ENCODE measurements at regions not wholly inside any gene's neighbourhood (a gene's known extent, or its start where the extent isn't known, plus 50 kb on each side); places are given as distances from the start of the nearest gene placed in this dataset.

GRCh38 chr13:87779426-87779825 lies 108.3 kb downstream of the SLITRK5 start:
- BruUV-seq (replicated peaks): no TSS peak
- intact Hi-C loops (cut with micrococcal nuclease): no loop called here
- H3K27me3 ChIP-seq (ENCODE audit: insufficient read depth, low read length): no peaks in the 10 kb centered on the region
- ATAC-seq (no peak), DNase-seq (ENCODE audit: low read depth, low spot score) (no peak)
- no peak for TF ChIP-seq ZBTB33 (IDR thresholded peaks at IDR 0.05; ENCODE audit: extremely low read depth, insufficient replicate concordance, low read length)
- no peak for TF ChIP-seq ELF1 (IDR thresholded peaks at IDR 0.05; ENCODE audit: borderline replicate concordance, low read depth)
- no peak for TF ChIP-seq JUND (IDR thresholded peaks at IDR 0.05)
- TF ChIP-seq EZH2 (IDR thresholded peaks at IDR 0.05): no peak
- no peak for TF ChIP-seq POLR2A (IDR thresholded peaks at IDR 0.05; ENCODE audit: borderline replicate concordance, extremely low read depth, insufficient read depth, insufficient read length)
- no peak for TF ChIP-seq REST (IDR thresholded peaks at IDR 0.05; ENCODE audit: low read depth)
- CTCF ChIA-PET: no interaction called here
- no peaks in the 10 kb centered on the region for H3K79me2 ChIP-seq (ENCODE audit: insufficient read depth, low read length)
- no peak overlapping the region for H3K9ac ChIP-seq (ENCODE audit: low read length)
- RAD21 ChIA-PET (ENCODE audit: low non-redundant PET in 1 of 2, low total read pairs in 2 of 2, uncharacterized antibody in 2 of 2, unreplicated experiment in 2 of 2): no interaction called here
- H3K36me3 ChIP-seq (ENCODE audit: control insufficient read depth in 1 of 2, insufficient read depth in 2 of 2, low read length in 2 of 2): no peaks in the 10 kb centered on the region
- no peaks in the 10 kb centered on the region for H3K9me2 ChIP-seq (ENCODE audit: insufficient read depth)
- H3K4me2 ChIP-seq (ENCODE audit: low read length): no peak overlapping the region
- H3K4me3 ChIP-seq (replicated peaks in 1 of 2; ENCODE audit: low read depth in 1 of 2, low read length in 2 of 2): no peak overlapping the region
- POLR2A ChIA-PET: no interaction called here
- H2AFZ ChIP-seq (ENCODE audit: low read depth, low read length, poor library complexity, severe bottlenecking): no peak overlapping the region
- no peaks in the 10 kb centered on the region for H4K20me1 ChIP-seq (ENCODE audit: insufficient read depth)
- no peaks in the 10 kb centered on the region for H3K9me3 ChIP-seq (ENCODE audit: control insufficient read depth in 1 of 2, insufficient read depth in 1 of 2, low read depth in 1 of 2, low read length in 2 of 2)
- H3K27ac ChIP-seq (ENCODE audit: low read depth, low read length): no peak overlapping the region
- H3K4me1 ChIP-seq (ENCODE audit: control insufficient read depth in 1 of 2, insufficient read depth in 2 of 2, low read length in 2 of 2): no peaks in the 10 kb centered on the region

Measured in HCT116 (cell line).